ENCODE measurements at regions not wholly inside any gene's neighbourhood (a gene's known extent, or its start where the extent isn't known, plus 50 kb on each side); places are given as distances from the start of the nearest gene placed in this dataset.

- BruUV-seq (replicated peaks), result no TSS peak
Measured at GRCh38 chr16:88309174-88309907, 73.4 kb upstream of the ZNF469 start.

More at GRCh38 chr16:88309174-88309907, 73.4 kb upstream of the ZNF469 start:
- Histone ChIP-seq H3K9me3 (replicated peaks; ENCODE audit: control insufficient read depth, insufficient read depth, low read length) (no peaks in the 10 kb centered on the region), H3K4me2 (ENCODE audit: insufficient read depth, low read length) (no peak overlapping the region), H3K4me1 (ENCODE audit: control insufficient read depth, extremely low read depth, insufficient read depth, low read length) (no peaks in the 10 kb centered on the region), H3K27me3 (ENCODE audit: control insufficient read depth in 2 of 2, insufficient read depth in 2 of 2, low read length in 2 of 2) (no peaks in the 10 kb centered on the region), H2AFZ (ENCODE audit: low read depth, low read length) (no peak overlapping the region), H3K9me1 (replicated peaks; ENCODE audit: control insufficient read depth, extremely low read depth, insufficient read depth, low read length) (no peaks in the 10 kb centered on the region), H4K20me1 (replicated peaks; ENCODE audit: control insufficient read depth, extremely low read depth, insufficient read depth, low read length) (no peaks in the 10 kb centered on the region), H3K79me2 (ENCODE audit: control insufficient read depth, insufficient read depth, low read length) (no peaks in the 10 kb centered on the region), H3K4me3 (replicated peaks in 1 of 3; ENCODE audit: insufficient read depth in 1 of 3, low read depth in 1 of 3, low read length in 3 of 3) (no peak overlapping the region), H3K36me3 (ENCODE audit: control insufficient read depth in 2 of 2, extremely low read depth in 1 of 2, insufficient read depth in 2 of 2, low read length in 2 of 2) (no peaks in the 10 kb centered on the region), H3K27ac (ENCODE audit: insufficient read depth, low read depth, low read length) (no peak overlapping the region), H3K9ac (replicated peaks; ENCODE audit: extremely low read depth, insufficient read depth, low read length) (no peak overlapping the region)
- FAIRE-seq (no peak), DNase-seq (ENCODE audit: low read depth, low spot score) (no peak)
- intact Hi-C loops (cut with micrococcal nuclease) (no loop called here), dilution Hi-C loops (cut with MboI; ENCODE audit: extremely low pct_ligation_motif_present, low sequenced_read_pairs) (no loop called here)
- TF ChIP-seq FOS (IDR thresholded peaks at IDR 0.05; ENCODE audit: borderline replicate concordance, insufficient read depth, low read length) (no peak), EZH2 (IDR thresholded peaks at IDR 0.05; ENCODE audit: borderline replicate concordance, low read depth, low read length, severe bottlenecking) (no peak), JUN (IDR thresholded peaks at IDR 0.05; ENCODE audit: borderline replicate concordance, insufficient read depth, insufficient read length, low read depth) (no peak), MYC (IDR thresholded peaks at IDR 0.05; ENCODE audit: low read depth, low read length) (no peak), CTCF (IDR thresholded peaks at IDR 0.05; ENCODE audit: extremely low read depth in 1 of 2, insufficient read depth in 1 of 2, low read depth in 1 of 2, low read length in 2 of 2) (no peak), MAX (IDR thresholded peaks at IDR 0.05; ENCODE audit: insufficient read depth, insufficient read length) (no peak), POLR2AphosphoS5 (IDR thresholded peaks at IDR 0.05; ENCODE audit: insufficient read depth, low read depth, low read length) (no peak), GATA2 (IDR thresholded peaks at IDR 0.05; ENCODE audit: insufficient read depth, insufficient read length, low read depth, low read length) (no peak), POLR2A (IDR thresholded peaks at IDR 0.05; ENCODE audit: low read depth, low read length) (no peak)
- POLR2A ChIA-PET, result no interaction called here
- CTCF ChIA-PET, result no interaction called here
